SK-N-SH (cell line): ENCODE measurements at regions not wholly inside any gene's neighbourhood (a gene's known extent, or its start where the extent isn't known, plus 50 kb on each side); places are given as distances from the start of the nearest gene placed in this dataset.

ENCODE experiments used
- CTCF ChIA-PET: fragments of 300-600, 350-600 bp; formaldehyde crosslinking; extraction: SDS; loops from one replicate; lab custom pipeline; 2021; lab: Yijun Ruan, JAX
- POLR2A ChIA-PET: fragments of 350-600 bp; sonication (Branson Sonifier 250); formaldehyde crosslinking; extraction: SDS; loops from one replicate; lab custom pipeline; 2020; ENCODE audit warnings: antibody characterized with exemption, inconsistent platforms; lab: Yijun Ruan, JAX
- DNase-seq: peaks from one replicate; pipeline ENCODE4 v3.0.0; 2012
- H2AFZ ChIP-seq: fragments of 200-600 bp; sonication (generic); 2 replicates; pipeline ENCODE4 v1.8.1; 2016; ENCODE audit warnings: antibody characterized with exemption, mild to moderate bottlenecking, low read depth
- H3F3A ChIP-seq: fragments of 200-600 bp; sonication (generic); replicated peaks from 2 replicates; pipeline ENCODE3; 2016; ENCODE audit warnings: antibody characterized with exemption, mild to moderate bottlenecking; ENCODE audit not compliant: insufficient read depth
- H3K27ac ChIP-seq, 2 experiments: fragments of 200-500 bp in 1 of 2; fragments of 200-600 bp in 1 of 2; sonication (Bioruptor generic) in 1 of 2; sonication (generic), shearing (Covaris generic) in 1 of 2; 2 replicates each; pipeline versions ENCODE4 v1.5.1 to v1.6.1; 2014 to 2016; ENCODE audit warnings: low read depth in 2 of 2, inconsistent platforms in 1 of 2, low read length in 1 of 2, mild to moderate bottlenecking in 1 of 2, mixed read lengths in 1 of 2
- H3K27me3 ChIP-seq: fragments of 200-600 bp; sonication (generic), shearing (Covaris generic); 2 replicates; pipeline ENCODE4 v1.6.1; 2016; ENCODE audit warnings: mixed run types; ENCODE audit not compliant: insufficient read depth
- H3K36me3 ChIP-seq, 2 experiments: fragments of 200-500 bp in 1 of 2; fragments of 200-600 bp in 1 of 2; sonication (Bioruptor generic) in 1 of 2; sonication (generic) in 1 of 2; replicated peaks in 1 of 2; 2 replicates each; pipeline versions ENCODE3 to v1.5.1; 2014 to 2016; ENCODE audit warnings: low read length in 1 of 2, mild to moderate bottlenecking in 1 of 2; ENCODE audit not compliant: insufficient read depth in 2 of 2, control insufficient read depth in 1 of 2
- H3K4me1 ChIP-seq, 2 experiments: fragments of 200-500 bp in 1 of 2; fragments of 200-600 bp in 1 of 2; sonication (Bioruptor generic) in 1 of 2; sonication (generic), shearing (Covaris generic) in 1 of 2; 2 replicates each; pipeline versions ENCODE4 v1.5.1 to v1.6.1; 2014 to 2016; ENCODE audit warnings: low read depth in 1 of 2, low read length in 1 of 2, mixed run types in 1 of 2; ENCODE audit not compliant: insufficient read depth in 2 of 2, control insufficient read depth in 1 of 2
- H3K4me2 ChIP-seq: fragments of 200-600 bp; sonication (generic), shearing (Covaris generic); 2 replicates; pipeline ENCODE4 v1.6.1; 2017; ENCODE audit warnings: mixed run types
- H3K4me3 ChIP-seq, 2 experiments: fragments of 200-500 bp in 1 of 2; fragments of 200-600 bp in 1 of 2; sonication (Bioruptor generic) in 1 of 2; sonication (generic), shearing (Covaris generic) in 1 of 2; 2 replicates each; pipeline versions ENCODE4 v1.5.1 to v1.8.1; 2014 to 2016; ENCODE audit warnings: low read depth in 2 of 2, inconsistent platforms in 1 of 2, low read length in 1 of 2, mild to moderate bottlenecking in 1 of 2, mixed read lengths in 1 of 2, moderate library complexity in 1 of 2
- H3K79me2 ChIP-seq: fragments of 200-600 bp; sonication (generic); 2 replicates; pipeline ENCODE4 v1.8.1; 2017; ENCODE audit warnings: mild to moderate bottlenecking; ENCODE audit not compliant: insufficient read depth
- H3K9ac ChIP-seq: fragments of 200-600 bp; sonication (generic); 2 replicates; pipeline ENCODE4 v1.6.1; 2017; ENCODE audit warnings: mixed run types
- H3K9me2 ChIP-seq: fragments of 200-600 bp; sonication (generic); 2 replicates; pipeline ENCODE4 v1.6.1; 2017; ENCODE audit warnings: mixed run types
- H3K9me3 ChIP-seq: fragments of 200-600 bp; sonication (generic); 2 replicates; pipeline ENCODE4 v1.6.1; 2017; ENCODE audit warnings: mixed run types, mild to moderate bottlenecking, moderate library complexity
- H4K20me1 ChIP-seq: fragments of 200-600 bp; sonication (generic); 2 replicates; pipeline ENCODE4 v1.6.1; 2017; ENCODE audit warnings: mild to moderate bottlenecking, mixed run types; ENCODE audit not compliant: insufficient read depth
- CHD2 ChIP-seq: fragments of 150-350 bp; IDR thresholded peaks from 2 replicates; pipeline ENCODE4 v1.6.1; 2018; ENCODE audit warnings: low read length; ENCODE audit not compliant: partially characterized antibody
- CTCF ChIP-seq: fragments of 200-600 bp; sonication (generic); IDR thresholded peaks from 2 replicates; pipeline ENCODE4 v1.6.1; 2017; ENCODE audit warnings: antibody characterized with exemption, mild to moderate bottlenecking, moderate library complexity
- ELF1 ChIP-seq: IDR thresholded peaks from 2 replicates; pipeline ENCODE4 v1.4.0; 2012
- FOXM1 ChIP-seq: IDR thresholded peaks from 2 replicates; pipeline ENCODE4 v1.4.0; 2012; ENCODE audit warnings: low read depth, mild to moderate bottlenecking
- GABPA ChIP-seq: IDR thresholded peaks from 2 replicates; pipeline ENCODE4 v1.4.0; 2012; ENCODE audit warnings: low read depth, mild to moderate bottlenecking
- GATA2 ChIP-seq: sonication (generic); formaldehyde crosslinking; IDR thresholded peaks from 2 replicates; pipeline ENCODE4 v1.5.0; 2020; ENCODE audit warnings: mild to moderate bottlenecking, missing genetic modification reagents
- RAD21 ChIP-seq: IDR thresholded peaks from 2 replicates; pipeline ENCODE4 v1.6.1; 2012; ENCODE audit warnings: mild to moderate bottlenecking, low read length
- RFX5 ChIP-seq: IDR thresholded peaks from 2 replicates; pipeline ENCODE4 v1.6.1; 2012; ENCODE audit warnings: mild to moderate bottlenecking, improper control_type of control experiment, low read length
- RXRA ChIP-seq: IDR thresholded peaks from 2 replicates; pipeline ENCODE4 v1.4.0; 2012; ENCODE audit warnings: low read depth, mild to moderate bottlenecking, borderline replicate concordance
- SIN3A ChIP-seq: IDR thresholded peaks from 2 replicates; pipeline ENCODE4 v1.6.1; 2012; ENCODE audit warnings: low read depth, mild to moderate bottlenecking, low read length, moderate library complexity, borderline replicate concordance
- TAF1 ChIP-seq: IDR thresholded peaks from 2 replicates; pipeline ENCODE4 v1.6.1; 2012; ENCODE audit warnings: low read depth, mild to moderate bottlenecking, low read length, moderate library complexity, borderline replicate concordance
- TEAD4 ChIP-seq: IDR thresholded peaks from 2 replicates; pipeline ENCODE4 v1.4.0; 2012; ENCODE audit warnings: mild to moderate bottlenecking, borderline replicate concordance; ENCODE audit not compliant: insufficient read depth
- YY1 ChIP-seq: IDR thresholded peaks from 2 replicates; pipeline ENCODE4 v1.4.0; 2012; ENCODE audit warnings: low read depth, mild to moderate bottlenecking
- WGBS: methylation state at CpG from one replicate; pipeline ENCODE4 v1.1.6; 2017; ENCODE audit warnings: low lambda C conversion rate; 5-methylcytosine and 5-hydroxymethylcytosine counted together
- TF ChIP-seq, protein P1 (sequence below): IDR thresholded peaks from 2 replicates; pipeline ENCODE4; 2012
- TF ChIP-seq, protein P2 (sequence below): IDR thresholded peaks from 2 replicates; pipeline ENCODE4 v1.4.0; 2012; ENCODE audit warnings: low read depth, borderline replicate concordance

- Histone ChIP-seq H3K9me2 (peaks cover 2% of the 10 kb centered on the region; the same call in 1 of the 2 replicates), H3K4me3 (no peak overlapping the region), H3K79me2 (no peaks in the 10 kb centered on the region), H3K27ac (no peak overlapping the region), H3K9ac (no peak overlapping the region), H3K4me2 (no peak overlapping the region), H3K4me1 (no peaks in the 10 kb centered on the region), H4K20me1 (no peaks in the 10 kb centered on the region), H3K9me3 (no peaks in the 10 kb centered on the region), H3K27me3 (no peaks in the 10 kb centered on the region), H2AFZ (no peak overlapping the region), H3F3A (no peaks in the 10 kb centered on the region), H3K36me3 (no peaks in the 10 kb centered on the region)
- ChIA-PET POLR2A (no interaction called here), CTCF (no interaction called here)
- DNase-seq = no peak
- TF ChIP-seq RAD21 (no peak), TAF1 (no peak), CHD2 (no peak), GATA2 (CRISPR knock-in tag) (no peak), FOXM1 (no peak), TEAD4 (no peak), SIN3A (no peak), GABPA (no peak), RXRA (no peak), ELF1 (no peak), RFX5 (no peak), YY1 (no peak)
- TF ChIP-seq, protein P1, sequence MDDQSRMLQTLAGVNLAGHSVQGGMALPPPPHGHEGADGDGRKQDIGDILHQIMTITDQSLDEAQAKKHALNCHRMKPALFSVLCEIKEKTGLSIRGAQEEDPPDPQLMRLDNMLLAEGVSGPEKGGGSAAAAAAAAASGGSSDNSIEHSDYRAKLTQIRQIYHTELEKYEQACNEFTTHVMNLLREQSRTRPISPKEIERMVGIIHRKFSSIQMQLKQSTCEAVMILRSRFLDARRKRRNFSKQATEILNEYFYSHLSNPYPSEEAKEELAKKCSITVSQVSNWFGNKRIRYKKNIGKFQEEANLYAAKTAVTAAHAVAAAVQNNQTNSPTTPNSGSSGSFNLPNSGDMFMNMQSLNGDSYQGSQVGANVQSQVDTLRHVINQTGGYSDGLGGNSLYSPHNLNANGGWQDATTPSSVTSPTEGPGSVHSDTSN = no peak
- TF ChIP-seq, protein P2, sequence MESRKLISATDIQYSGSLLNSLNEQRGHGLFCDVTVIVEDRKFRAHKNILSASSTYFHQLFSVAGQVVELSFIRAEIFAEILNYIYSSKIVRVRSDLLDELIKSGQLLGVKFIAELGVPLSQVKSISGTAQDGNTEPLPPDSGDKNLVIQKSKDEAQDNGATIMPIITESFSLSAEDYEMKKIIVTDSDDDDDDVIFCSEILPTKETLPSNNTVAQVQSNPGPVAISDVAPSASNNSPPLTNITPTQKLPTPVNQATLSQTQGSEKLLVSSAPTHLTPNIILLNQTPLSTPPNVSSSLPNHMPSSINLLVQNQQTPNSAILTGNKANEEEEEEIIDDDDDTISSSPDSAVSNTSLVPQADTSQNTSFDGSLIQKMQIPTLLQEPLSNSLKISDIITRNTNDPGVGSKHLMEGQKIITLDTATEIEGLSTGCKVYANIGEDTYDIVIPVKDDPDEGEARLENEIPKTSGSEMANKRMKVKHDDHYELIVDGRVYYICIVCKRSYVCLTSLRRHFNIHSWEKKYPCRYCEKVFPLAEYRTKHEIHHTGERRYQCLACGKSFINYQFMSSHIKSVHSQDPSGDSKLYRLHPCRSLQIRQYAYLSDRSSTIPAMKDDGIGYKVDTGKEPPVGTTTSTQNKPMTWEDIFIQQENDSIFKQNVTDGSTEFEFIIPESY = no peak
- 17% methylated on average over 5 of the region's 5 CpGs for WGBS
Measured at GRCh38 chr1:194919146-194919545, 1689.1 kb downstream of the KCNT2 start.

DNA sequence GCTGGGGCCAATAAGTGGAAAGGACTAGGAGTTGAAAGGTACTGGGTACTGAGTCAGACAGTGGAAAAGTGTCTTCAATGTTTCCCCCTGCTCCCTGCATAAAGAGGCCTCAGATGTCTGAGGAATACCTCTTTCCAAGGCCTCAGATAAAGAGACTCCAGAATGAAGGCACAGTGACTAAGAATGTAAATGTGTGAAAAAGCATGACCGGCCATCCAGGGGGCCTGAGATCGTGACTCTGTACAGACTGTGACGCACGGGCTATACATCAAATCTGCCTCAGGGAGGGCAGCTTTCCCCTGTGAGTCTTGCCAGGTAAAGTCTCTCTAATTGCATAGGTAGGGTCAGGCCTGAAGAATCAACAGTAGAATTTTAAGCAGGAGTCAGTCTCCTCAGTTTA, 1690.5 kb downstream of the KCNT2 start:
- no peaks in the 10 kb centered on the region for H3K27me3 ChIP-seq
- 46% methylated on average over 4 of the region's 4 CpGs for WGBS
- H4K20me1 ChIP-seq = no peaks in the 10 kb centered on the region
- no peak for DNase-seq
- no peak overlapping the region for H3K9ac ChIP-seq
- TF ChIP-seq GABPA (no peak), CTCF (no peak), RAD21 (no peak), FOXM1 (no peak)
- no peaks in the 10 kb centered on the region for H3F3A ChIP-seq
- ChIA-PET CTCF (no interaction called here), POLR2A (no interaction called here)
- no peaks in the 10 kb centered on the region; the same call in 1 of the 2 replicates for H3K9me3 ChIP-seq
- H3K4me1 ChIP-seq = no peaks in the 10 kb centered on the region
- no peaks in the 10 kb centered on the region for H3K36me3 ChIP-seq
- H3K4me3 ChIP-seq = no peak overlapping the region
- H3K79me2 ChIP-seq = no peaks in the 10 kb centered on the region
- H3K27ac ChIP-seq = no peak overlapping the region
- no peak overlapping the region for H2AFZ ChIP-seq
- no peak overlapping the region for H3K4me2 ChIP-seq
- peaks cover 2% of the 10 kb centered on the region; the same call in 1 of the 2 replicates for H3K9me2 ChIP-seq
